Astrocyte of the cerebellum (primary cell): ENCODE measurements at regions not wholly inside any gene's neighbourhood (a gene's known extent, or its start where the extent isn't known, plus 50 kb on each side); places are given as distances from the start of the nearest gene placed in this dataset.

ENCODE experiments used
- DNase-seq: peaks from one replicate; pipeline ENCODE4 v3.0.0-alpha.2; 2011; ENCODE audit warnings: low read depth
- H3K4me3 ChIP-seq: 2 replicates; pipeline ENCODE4 v1.5.1; 2011; ENCODE audit warnings: mild to moderate bottlenecking, low read depth, low read length, moderate library complexity
- CTCF ChIP-seq: IDR thresholded peaks from 2 replicates; pipeline ENCODE4 v1.5.1; 2012; ENCODE audit warnings: low read length, low read depth, moderate library complexity, mild to moderate bottlenecking; ENCODE audit errors: missing control alignments
- in situ Hi-C: cut with HindIII; loops from 2 replicates; pipeline ENCODE4 v1.10.0; 2017; ENCODE audit warnings: low sequenced_read_pairs

GRCh38 chr3:65182085-65182484 lies 494.3 kb upstream of the ADAMTS9 start:
- DNase-seq, result no peak
- no peak overlapping the region for H3K4me3 ChIP-seq
- in situ Hi-C loops, result no loop called here
- TF ChIP-seq CTCF, result no peak

GRCh38 chr3:65181391-65181871 lies 493.6 kb upstream of the ADAMTS9 start:
- no peak for DNase-seq
- H3K4me3 ChIP-seq, result no peak overlapping the region
- no peak for TF ChIP-seq CTCF
- in situ Hi-C loops, result no loop called here

- in situ Hi-C loops, result no loop called here
- peak; percentile 19 for DNase-seq
- TF ChIP-seq CTCF, result no peak
- H3K4me3 ChIP-seq, result no peak overlapping the region
These were observed 490.9 kb upstream of the ADAMTS9 start for GRCh38 chr3:65178703-65179102.

- peak; percentile 33 for DNase-seq
- no peak for TF ChIP-seq CTCF
- in situ Hi-C loops, result no loop called here
- no peak overlapping the region for H3K4me3 ChIP-seq
These were observed 490.2 kb upstream of the ADAMTS9 start for GRCh38 chr3:65177960-65178376.

- no peak for DNase-seq
- in situ Hi-C loops, result no loop called here
- TF ChIP-seq CTCF, result no peak
- H3K4me3 ChIP-seq, result no peak overlapping the region
These were observed 486.9 kb upstream of the ADAMTS9 start for GRCh38 chr3:65174713-65175112.

GRCh38 chr3:65173841-65174240 lies 486.0 kb upstream of the ADAMTS9 start:
- DNase-seq, result no peak
- no peak for TF ChIP-seq CTCF
- in situ Hi-C loops, result no loop called here
- H3K4me3 ChIP-seq, result no peak overlapping the region

GRCh38 chr3:65172209-65172608 lies 484.4 kb upstream of the ADAMTS9 start:
- no peak for DNase-seq
- H3K4me3 ChIP-seq, result no peak overlapping the region
- in situ Hi-C loops, result no loop called here
- no peak for TF ChIP-seq CTCF
